ENCODE measurements at regions not wholly inside any gene's neighbourhood (a gene's known extent, or its start where the extent isn't known, plus 50 kb on each side); places are given as distances from the start of the nearest gene placed in this dataset.

DNA sequence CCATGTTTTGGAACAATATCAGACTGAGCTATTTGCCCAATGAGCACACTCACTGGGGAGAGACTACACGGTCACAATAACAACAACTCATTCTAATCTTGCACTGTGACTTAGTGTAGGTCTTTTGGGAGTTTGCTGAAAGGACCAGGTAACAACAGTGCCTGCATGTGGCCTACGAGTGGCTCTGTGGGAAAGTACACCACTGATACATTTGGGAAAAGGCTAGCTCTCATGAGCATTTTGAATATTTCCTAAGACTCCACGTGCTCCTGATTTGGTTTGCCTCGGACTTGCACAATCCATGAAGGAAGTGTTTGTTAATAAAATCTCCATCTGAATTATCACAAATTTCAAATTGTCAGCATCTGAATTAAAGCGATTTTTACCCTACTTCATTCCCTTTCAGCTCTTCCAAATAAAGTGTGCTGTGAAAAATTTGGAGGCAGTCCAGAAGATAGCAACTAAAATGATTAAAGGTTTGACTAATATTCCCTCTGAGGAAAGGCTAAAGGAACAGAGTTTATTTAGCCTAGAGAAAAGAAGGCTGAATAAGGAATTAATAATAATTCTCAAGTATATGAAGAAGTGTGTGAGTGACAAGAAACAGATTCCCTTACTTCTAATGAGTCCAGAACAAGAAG, 406.4 kb downstream of the PPARGC1A start:
- H3K27me3 Mint-ChIP-seq = no peaks in the 10 kb centered on the region
- H3K27ac Mint-ChIP-seq = no peak overlapping the region
- ChIA-PET CTCF (no interaction called here), POLR2A (no interaction called here)
- intact Hi-C loops (cut with micrococcal nuclease) = no loop called here
- no peaks in the 10 kb centered on the region for H3K4me1 Mint-ChIP-seq (ENCODE audit: low read depth)
- H3K36me3 Mint-ChIP-seq = no peaks in the 10 kb centered on the region
- H3K9me3 Mint-ChIP-seq = no peaks in the 10 kb centered on the region
- H3K4me3 Mint-ChIP-seq = no peak overlapping the region
- no peak for DNase-seq

DNA sequence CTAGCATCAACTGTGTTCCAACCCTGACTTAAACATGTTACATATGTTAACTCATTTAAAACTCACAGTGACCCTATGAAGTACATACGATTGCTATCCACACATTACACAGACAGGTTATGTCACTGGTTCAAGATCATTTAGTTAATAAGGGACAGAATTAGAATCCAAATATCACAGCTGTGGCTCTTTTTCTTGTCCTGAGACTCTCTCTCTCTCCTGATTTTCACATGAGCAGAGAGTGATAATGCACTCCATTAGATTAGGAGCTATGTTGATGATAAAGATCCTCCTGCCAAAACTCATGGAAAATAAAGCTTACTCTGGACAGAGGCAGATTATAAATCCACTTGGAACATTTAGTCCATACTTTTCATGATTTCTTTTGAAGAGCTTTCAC, 408.3 kb downstream of the PPARGC1A start:
- no peaks in the 10 kb centered on the region for H3K9me3 Mint-ChIP-seq
- no peak for DNase-seq
- H3K27me3 Mint-ChIP-seq = no peaks in the 10 kb centered on the region
- ChIA-PET POLR2A (no interaction called here), CTCF (no interaction called here)
- no peak overlapping the region for H3K4me3 Mint-ChIP-seq
- intact Hi-C loops (cut with micrococcal nuclease) = no loop called here
- no peaks in the 10 kb centered on the region for H3K4me1 Mint-ChIP-seq (ENCODE audit: low read depth)
- no peak overlapping the region for H3K27ac Mint-ChIP-seq
- H3K36me3 Mint-ChIP-seq = no peaks in the 10 kb centered on the region

DNA sequence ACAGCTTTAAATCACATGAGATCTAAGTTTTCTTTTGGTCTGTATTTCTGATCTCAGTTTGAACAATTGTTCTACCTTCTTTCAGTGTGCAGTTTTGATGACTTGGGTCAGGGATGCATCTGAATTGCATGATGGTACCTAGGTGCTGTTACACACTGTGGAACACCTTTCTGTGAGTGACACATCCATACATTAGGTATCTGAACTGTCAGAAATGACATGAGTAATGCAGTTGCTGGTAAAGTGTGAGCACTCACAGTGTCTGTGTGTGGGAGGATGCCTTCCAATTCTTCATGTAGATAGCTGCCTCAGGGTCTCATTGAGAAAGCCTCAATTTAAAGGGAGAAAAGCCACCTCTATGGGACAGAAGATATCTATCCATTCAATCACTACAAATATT, 411.9 kb downstream of the PPARGC1A start:
- DNase-seq = no peak
- Mint-ChIP-seq H3K27ac (no peak overlapping the region), H3K27me3 (no peaks in the 10 kb centered on the region), H3K9me3 (no peaks in the 10 kb centered on the region), H3K4me1 (ENCODE audit: low read depth) (no peaks in the 10 kb centered on the region), H3K36me3 (no peaks in the 10 kb centered on the region), H3K4me3 (no peak overlapping the region)
- POLR2A ChIA-PET = no interaction called here
- CTCF ChIA-PET = no interaction called here
- intact Hi-C loops (cut with micrococcal nuclease) = no loop called here

DNA sequence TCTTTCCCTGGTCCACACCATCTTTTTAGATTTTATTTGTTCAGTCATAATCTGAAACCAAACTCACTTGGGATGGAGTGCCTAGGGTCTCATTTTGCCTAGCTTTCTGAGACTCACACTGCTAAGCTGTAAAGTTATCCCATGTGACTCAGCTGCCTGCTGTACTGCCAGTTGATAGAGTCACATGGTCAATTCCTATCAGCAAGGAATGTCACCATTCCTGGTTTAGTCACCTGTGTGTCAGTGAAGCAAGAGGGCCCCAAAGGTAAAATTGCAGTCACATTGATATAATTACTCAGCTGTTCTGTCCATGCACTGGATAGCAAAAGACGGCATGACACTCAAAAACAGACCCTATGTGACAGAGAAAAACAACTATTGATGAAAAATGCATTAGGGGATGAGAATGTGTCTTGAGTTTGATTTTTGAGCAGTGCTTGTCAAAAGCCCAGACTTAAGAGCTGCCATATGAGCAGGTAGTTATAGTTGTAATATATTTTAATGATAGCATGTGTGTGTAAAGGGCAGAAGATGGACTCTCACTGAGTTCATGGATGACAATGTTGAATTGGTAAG, 413.2 kb downstream of the PPARGC1A start:
- intact Hi-C loops (cut with micrococcal nuclease) = no loop called here
- POLR2A ChIA-PET = no interaction called here
- no peaks in the 10 kb centered on the region for H3K36me3 Mint-ChIP-seq
- no peak overlapping the region for H3K27ac Mint-ChIP-seq
- peaks cover 2% of the 10 kb centered on the region for H3K9me3 Mint-ChIP-seq
- no peak overlapping the region for H3K4me3 Mint-ChIP-seq
- CTCF ChIA-PET = no interaction called here
- no peaks in the 10 kb centered on the region for H3K27me3 Mint-ChIP-seq
- no peak for DNase-seq
- no peaks in the 10 kb centered on the region for H3K4me1 Mint-ChIP-seq (ENCODE audit: low read depth)

DNA sequence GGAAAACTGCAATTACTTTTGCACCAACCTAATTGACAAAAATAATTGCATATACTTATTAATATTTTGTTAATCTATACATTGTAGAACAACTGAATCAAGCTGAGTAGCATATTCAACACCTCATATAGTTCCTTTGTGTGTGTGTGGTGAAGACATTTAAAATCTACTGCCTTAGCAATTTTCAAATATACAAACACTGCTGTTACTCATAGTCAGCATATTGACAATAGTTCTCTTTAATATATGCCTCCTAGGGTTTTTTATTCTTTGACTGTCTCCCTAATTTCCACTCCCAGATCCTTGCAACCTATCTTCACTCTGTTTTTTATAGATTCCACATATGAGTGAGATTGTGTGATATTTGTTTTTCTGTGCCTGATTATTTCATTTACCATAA, 426.8 kb downstream of the PPARGC1A start:
- Mint-ChIP-seq H3K4me3 (no peak overlapping the region), H3K27ac (no peak overlapping the region), H3K27me3 (no peaks in the 10 kb centered on the region), H3K4me1 (ENCODE audit: low read depth) (no peaks in the 10 kb centered on the region), H3K36me3 (no peaks in the 10 kb centered on the region), H3K9me3 (peaks cover 19% of the 10 kb centered on the region)
- DNase-seq = no peak
- POLR2A ChIA-PET = no interaction called here
- intact Hi-C loops (cut with micrococcal nuclease) = no loop called here
- CTCF ChIA-PET = no interaction called here

DNA sequence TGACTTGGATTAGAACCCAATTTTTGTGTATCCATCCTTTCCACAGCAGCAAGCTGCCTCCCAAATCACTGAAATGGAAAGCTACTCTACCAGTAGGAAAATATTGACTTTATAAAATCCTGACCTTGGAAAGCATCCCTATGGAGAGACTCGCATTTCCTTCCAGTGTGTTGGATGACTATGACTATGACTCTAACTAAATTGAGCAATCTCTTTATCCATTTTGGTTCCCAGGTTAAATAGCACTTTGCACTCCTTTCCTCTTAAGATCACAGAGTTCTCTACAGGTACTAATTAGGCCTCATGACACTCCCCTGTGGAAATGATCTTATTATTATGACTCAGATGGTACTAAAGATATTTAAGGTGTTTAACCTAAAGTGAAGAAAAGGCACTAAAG, 431.8 kb downstream of the PPARGC1A start:
- ChIA-PET CTCF (no interaction called here), POLR2A (no interaction called here)
- H3K27ac Mint-ChIP-seq = no peak overlapping the region
- no peaks in the 10 kb centered on the region for H3K36me3 Mint-ChIP-seq
- no peaks in the 10 kb centered on the region for H3K4me1 Mint-ChIP-seq (ENCODE audit: low read depth)
- intact Hi-C loops (cut with micrococcal nuclease) = no loop called here
- H3K4me3 Mint-ChIP-seq = no peak overlapping the region
- DNase-seq = no peak
- no peaks in the 10 kb centered on the region for H3K27me3 Mint-ChIP-seq
- no peaks in the 10 kb centered on the region for H3K9me3 Mint-ChIP-seq

DNA sequence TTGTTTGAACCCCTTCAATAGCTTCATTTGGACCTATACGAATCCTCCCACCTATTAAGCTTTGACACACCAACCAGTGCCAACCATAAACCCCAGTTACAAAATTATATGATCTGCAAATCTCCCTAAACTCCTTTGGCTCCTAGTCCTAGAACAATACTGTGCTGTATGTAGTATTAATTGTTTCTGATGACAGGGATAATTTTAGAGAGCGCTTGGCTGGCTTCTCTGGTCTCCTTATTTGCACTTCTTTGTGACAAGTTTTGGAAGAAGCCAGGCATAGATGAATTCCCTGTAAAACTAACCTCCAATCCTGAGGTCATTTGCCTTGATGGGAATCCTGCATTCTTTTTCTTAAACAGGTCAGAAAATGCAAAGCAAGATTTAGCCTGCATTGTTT, 433.0 kb downstream of the PPARGC1A start:
- no peak overlapping the region for H3K27ac Mint-ChIP-seq
- H3K27me3 Mint-ChIP-seq = no peaks in the 10 kb centered on the region
- no peaks in the 10 kb centered on the region for H3K4me1 Mint-ChIP-seq (ENCODE audit: low read depth)
- POLR2A ChIA-PET = no interaction called here
- no peak for DNase-seq
- intact Hi-C loops (cut with micrococcal nuclease) = no loop called here
- no peak overlapping the region for H3K4me3 Mint-ChIP-seq
- H3K36me3 Mint-ChIP-seq = no peaks in the 10 kb centered on the region
- CTCF ChIA-PET = no interaction called here
- H3K9me3 Mint-ChIP-seq = no peaks in the 10 kb centered on the region

DNA sequence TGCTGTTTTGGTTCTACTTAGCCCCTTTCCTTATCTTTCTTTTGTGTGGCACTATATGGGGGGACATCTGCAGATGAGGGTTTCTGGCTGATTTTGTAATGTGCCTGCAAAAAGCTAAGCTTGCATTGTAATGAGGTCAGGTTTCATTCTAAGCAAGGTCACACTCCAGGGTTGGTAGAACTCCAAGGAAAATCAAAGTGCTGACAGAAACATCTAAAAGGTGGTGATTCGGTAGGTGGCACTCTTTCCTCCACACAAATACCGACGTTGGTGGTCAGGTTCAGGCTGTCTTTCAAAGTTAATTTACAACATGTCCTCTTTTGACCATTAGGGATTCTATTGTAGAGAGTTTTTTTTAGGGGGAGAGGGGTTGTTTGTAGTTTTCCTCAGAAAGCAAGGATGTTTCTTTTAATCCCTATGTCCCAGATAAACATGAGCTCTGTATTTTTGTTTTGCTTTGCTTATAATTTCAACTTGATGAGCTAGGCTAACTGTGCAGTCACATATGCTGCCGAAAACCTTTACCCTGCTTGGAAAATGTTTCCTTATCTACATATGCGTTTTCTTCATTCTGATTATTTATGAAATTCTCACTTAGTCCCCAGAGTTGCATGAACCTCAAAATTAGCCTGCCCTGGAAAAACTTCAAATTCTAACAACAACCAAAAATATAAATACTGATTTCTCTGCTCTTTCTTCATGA, 434.2 kb downstream of the PPARGC1A start:
- intact Hi-C loops (cut with micrococcal nuclease) = no loop called here
- DNase-seq = no peak
- no peaks in the 10 kb centered on the region for H3K36me3 Mint-ChIP-seq
- no peak overlapping the region for H3K4me3 Mint-ChIP-seq
- no peaks in the 10 kb centered on the region for H3K9me3 Mint-ChIP-seq
- no peaks in the 10 kb centered on the region for H3K4me1 Mint-ChIP-seq (ENCODE audit: low read depth)
- no peaks in the 10 kb centered on the region for H3K27me3 Mint-ChIP-seq
- ChIA-PET POLR2A (no interaction called here), CTCF (no interaction called here)
- no peak overlapping the region for H3K27ac Mint-ChIP-seq

DNA sequence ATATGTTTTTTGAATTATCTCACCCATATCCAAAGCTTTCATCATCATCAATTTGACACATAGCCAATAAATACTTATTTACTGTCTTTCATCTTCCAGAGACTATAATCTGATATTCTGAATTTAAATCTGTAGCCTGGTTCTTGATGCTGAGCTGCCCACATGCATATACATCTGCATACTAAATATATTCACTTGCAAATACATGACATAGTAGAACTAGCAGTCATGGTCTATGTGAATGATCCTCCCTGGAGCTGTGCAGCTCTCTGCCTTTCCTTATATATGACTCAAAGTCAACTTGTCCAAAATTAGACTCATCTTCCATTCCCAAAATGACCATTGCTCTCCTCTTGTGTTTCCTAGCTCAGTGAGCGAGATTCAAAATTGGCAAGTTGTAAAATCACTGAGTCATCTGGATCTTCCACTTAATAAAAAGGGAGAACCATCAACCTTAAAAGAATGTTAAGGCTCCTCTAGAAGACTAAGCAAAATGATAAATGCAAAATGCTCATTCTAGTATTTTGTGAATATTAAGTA, 448.2 kb downstream of the PPARGC1A start:
- no peaks in the 10 kb centered on the region for H3K4me1 Mint-ChIP-seq (ENCODE audit: low read depth)
- no peaks in the 10 kb centered on the region for H3K9me3 Mint-ChIP-seq
- no peak overlapping the region for H3K4me3 Mint-ChIP-seq
- ChIA-PET CTCF (interaction anchor here (0.5 kb wide), 1 partner anchor 595 kb away, joined by 3 read pairs; no protein-coding TSS in a partner anchor), POLR2A (no interaction called here)
- no peak for DNase-seq
- H3K27ac Mint-ChIP-seq = no peak overlapping the region
- intact Hi-C loops (cut with micrococcal nuclease) = no loop called here
- H3K27me3 Mint-ChIP-seq = no peaks in the 10 kb centered on the region
- H3K36me3 Mint-ChIP-seq = no peaks in the 10 kb centered on the region

DNA sequence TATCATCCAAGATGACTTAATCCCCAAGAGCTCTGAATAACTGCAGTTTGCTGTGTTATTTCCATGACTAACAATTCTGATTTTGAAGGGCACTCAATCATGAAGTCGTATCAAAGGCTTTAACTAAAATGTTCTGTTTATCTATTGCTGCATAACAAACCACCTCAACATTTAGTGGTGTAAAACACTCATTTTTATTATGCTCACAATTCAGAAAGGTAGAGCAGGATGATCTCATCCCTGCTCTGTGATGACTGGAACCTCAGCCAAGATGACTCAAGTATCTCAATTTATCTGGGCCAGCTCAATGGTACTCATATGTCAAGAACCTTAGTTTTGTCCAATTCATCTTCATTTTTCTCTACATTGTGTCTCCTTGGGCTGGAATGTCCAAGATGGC, 451.1 kb downstream of the PPARGC1A start:
- Mint-ChIP-seq H3K36me3 (no peaks in the 10 kb centered on the region), H3K27ac (no peak overlapping the region), H3K27me3 (no peaks in the 10 kb centered on the region), H3K4me1 (ENCODE audit: low read depth) (no peaks in the 10 kb centered on the region), H3K9me3 (no peaks in the 10 kb centered on the region), H3K4me3 (no peak overlapping the region)
- ChIA-PET POLR2A (no interaction called here), CTCF (no interaction called here)
- no peak for DNase-seq
- intact Hi-C loops (cut with micrococcal nuclease) = no loop called here

DNA sequence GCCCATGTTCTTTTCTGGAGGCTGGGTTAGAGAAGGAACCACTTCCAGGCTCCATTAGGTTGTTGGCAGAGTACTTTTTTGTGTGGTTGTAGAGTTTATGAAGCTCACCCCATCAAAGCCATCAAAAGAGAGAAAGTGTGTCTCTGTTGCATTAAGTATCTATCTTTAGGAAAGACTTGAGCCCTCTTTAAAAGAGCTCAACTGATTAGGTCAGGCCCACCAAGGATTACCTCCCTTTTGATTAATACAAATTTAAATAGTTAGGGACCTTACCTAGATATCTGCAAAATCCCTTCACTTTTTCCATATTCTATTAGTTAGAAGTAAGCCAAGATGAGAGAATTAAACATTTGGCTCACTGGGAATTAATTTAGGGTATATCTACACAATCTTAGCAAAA, 460.4 kb downstream of the PPARGC1A start:
- H3K4me3 Mint-ChIP-seq = no peak overlapping the region
- H3K27ac Mint-ChIP-seq = no peak overlapping the region
- no peaks in the 10 kb centered on the region for H3K36me3 Mint-ChIP-seq
- DNase-seq = no peak
- ChIA-PET CTCF (no interaction called here), POLR2A (interaction anchor here (0.5 kb wide), 1 partner anchor 15 kb away, joined by 3 read pairs; no protein-coding TSS in a partner anchor)
- no peaks in the 10 kb centered on the region for H3K9me3 Mint-ChIP-seq
- H3K4me1 Mint-ChIP-seq (ENCODE audit: low read depth) = no peaks in the 10 kb centered on the region
- H3K27me3 Mint-ChIP-seq = no peaks in the 10 kb centered on the region
- intact Hi-C loops (cut with micrococcal nuclease) = no loop called here

DNA sequence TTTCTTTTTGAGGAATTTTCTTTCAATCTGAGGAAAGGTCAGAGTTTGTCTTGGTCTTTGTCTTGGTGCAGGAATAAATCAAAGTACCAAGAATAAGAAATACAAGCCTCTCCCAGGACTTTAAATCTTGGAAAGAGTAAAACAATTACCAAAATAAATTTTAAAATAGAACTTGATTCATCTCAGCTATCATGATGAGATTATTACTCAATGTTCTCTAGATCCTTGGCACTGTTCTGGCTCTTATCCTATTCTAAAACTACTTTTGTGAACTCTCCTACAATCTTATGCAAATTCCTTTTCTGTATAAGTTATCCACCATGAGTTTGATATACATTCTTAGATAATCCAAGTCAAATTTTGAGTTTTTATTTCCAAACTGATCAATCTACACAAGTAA, 464.3 kb downstream of the PPARGC1A start:
- Mint-ChIP-seq H3K36me3 (no peaks in the 10 kb centered on the region), H3K27ac (no peak overlapping the region), H3K9me3 (no peaks in the 10 kb centered on the region), H3K27me3 (no peaks in the 10 kb centered on the region), H3K4me1 (ENCODE audit: low read depth) (no peaks in the 10 kb centered on the region), H3K4me3 (no peak overlapping the region)
- no peak for DNase-seq
- ChIA-PET POLR2A (no interaction called here), CTCF (no interaction called here)
- intact Hi-C loops (cut with micrococcal nuclease) = no loop called here

DNA sequence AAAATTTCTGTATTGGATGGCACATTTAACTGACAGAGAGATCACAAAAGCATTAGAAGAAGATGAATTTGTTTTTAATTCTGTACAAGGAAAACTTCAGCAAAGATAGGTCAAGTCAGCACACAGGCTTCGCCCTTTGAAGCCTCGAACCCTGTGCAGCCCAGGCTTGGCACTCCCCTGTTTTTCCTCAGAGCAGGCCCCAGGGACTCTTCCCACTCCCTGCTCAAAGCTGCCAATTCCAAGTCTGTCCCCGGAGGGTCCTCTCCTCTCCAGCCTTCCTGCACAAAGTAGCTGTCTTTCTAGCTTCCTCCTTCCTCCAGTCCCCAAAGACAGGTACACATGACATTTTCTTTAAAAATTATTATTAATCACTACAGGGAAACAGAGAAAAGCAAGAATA, 466.3 kb downstream of the PPARGC1A start:
- Mint-ChIP-seq H3K27me3 (no peaks in the 10 kb centered on the region), H3K4me1 (ENCODE audit: low read depth) (no peaks in the 10 kb centered on the region), H3K9me3 (no peaks in the 10 kb centered on the region), H3K27ac (no peak overlapping the region), H3K36me3 (no peaks in the 10 kb centered on the region), H3K4me3 (no peak overlapping the region)
- CTCF ChIA-PET = no interaction called here
- DNase-seq = no peak
- POLR2A ChIA-PET = no interaction called here
- intact Hi-C loops (cut with micrococcal nuclease) = no loop called here
